Neural progenitor cell (in vitro differentiated cells): ENCODE measurements at regions not wholly inside any gene's neighbourhood (a gene's known extent, or its start where the extent isn't known, plus 50 kb on each side); places are given as distances from the start of the nearest gene placed in this dataset.

Experiments used
- EZH2phosphoT487 ChIP-seq: fragments of 200-600 bp; sonication (generic); IDR thresholded peaks from 2 replicates; pipeline ENCODE4 v1.6.1; 2017; ENCODE audit warnings: antibody characterized with exemption
- TF ChIP-seq, protein P1 (sequence below): fragments of 200-600 bp; sonication (generic); IDR thresholded peaks from 2 replicates; pipeline ENCODE4 v1.5.1; 2017; ENCODE audit warnings: antibody characterized with exemption, mild to moderate bottlenecking

GRCh38 chr3:115445559-115445958 is 177.8 kb upstream of the GAP43 start:
- TF ChIP-seq, protein P1, sequence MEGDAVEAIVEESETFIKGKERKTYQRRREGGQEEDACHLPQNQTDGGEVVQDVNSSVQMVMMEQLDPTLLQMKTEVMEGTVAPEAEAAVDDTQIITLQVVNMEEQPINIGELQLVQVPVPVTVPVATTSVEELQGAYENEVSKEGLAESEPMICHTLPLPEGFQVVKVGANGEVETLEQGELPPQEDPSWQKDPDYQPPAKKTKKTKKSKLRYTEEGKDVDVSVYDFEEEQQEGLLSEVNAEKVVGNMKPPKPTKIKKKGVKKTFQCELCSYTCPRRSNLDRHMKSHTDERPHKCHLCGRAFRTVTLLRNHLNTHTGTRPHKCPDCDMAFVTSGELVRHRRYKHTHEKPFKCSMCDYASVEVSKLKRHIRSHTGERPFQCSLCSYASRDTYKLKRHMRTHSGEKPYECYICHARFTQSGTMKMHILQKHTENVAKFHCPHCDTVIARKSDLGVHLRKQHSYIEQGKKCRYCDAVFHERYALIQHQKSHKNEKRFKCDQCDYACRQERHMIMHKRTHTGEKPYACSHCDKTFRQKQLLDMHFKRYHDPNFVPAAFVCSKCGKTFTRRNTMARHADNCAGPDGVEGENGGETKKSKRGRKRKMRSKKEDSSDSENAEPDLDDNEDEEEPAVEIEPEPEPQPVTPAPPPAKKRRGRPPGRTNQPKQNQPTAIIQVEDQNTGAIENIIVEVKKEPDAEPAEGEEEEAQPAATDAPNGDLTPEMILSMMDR: no peak
- no peak for TF ChIP-seq EZH2phosphoT487
